HCT116 (cell line): ENCODE measurements at regions not wholly inside any gene's neighbourhood (a gene's known extent, or its start where the extent isn't known, plus 50 kb on each side); places are given as distances from the start of the nearest gene placed in this dataset.

Source experiments
- ATAC-seq: fragments of 200-7000 bp; cut with Tn5 transposase; 2 replicates; pipeline ENCODE4 v1.9.1; 2020; ENCODE audit warnings: mild to moderate bottlenecking, moderate library complexity
- BruUV-seq: library from RNA; stranded (reverse); fragments of 400-500 nt; replicated peaks from 2 replicates; lab custom pipeline; 2021; lab: Mats Ljungman, UMichigan
- CTCF ChIA-PET: fragments of 300-600 bp; sonication (Branson Sonifier 250); formaldehyde crosslinking; loops from one replicate; lab custom pipeline; 2021; ENCODE audit warnings: antibody characterized with exemption; lab: Charles Lee
- POLR2A ChIA-PET: fragments of 300-600, 350-600 bp; sonication (Branson Sonifier 250); formaldehyde crosslinking; loops from one replicate; lab custom pipeline; 2021; ENCODE audit warnings: antibody characterized with exemption; lab: Charles Lee
- RAD21 ChIA-PET, 2 experiments: fragments of 300-600 bp; sonication (Branson Sonifier 250); formaldehyde crosslinking; loops; one replicate each; lab custom pipeline; 2023; ENCODE audit warnings: low total read pairs in 2 of 2; ENCODE audit not compliant: uncharacterized antibody in 2 of 2, unreplicated experiment in 2 of 2, low non-redundant PET in 1 of 2; lab: Charles Lee
- DNase-seq: peaks from one replicate; pipeline ENCODE4 v3.0.0-alpha.2; 2010; ENCODE audit warnings: low read depth, low spot score
- H2AFZ ChIP-seq: fragments of 200-600 bp; shearing (Covaris generic), sonication (generic); 2 replicates; pipeline ENCODE4 v1.6.1; 2017; ENCODE audit warnings: low read depth, mixed run types, mixed read lengths, antibody characterized with exemption, low read length; ENCODE audit not compliant: poor library complexity, severe bottlenecking
- H3K27ac ChIP-seq: 2 replicates; pipeline ENCODE4 v1.5.1; 2012; ENCODE audit warnings: low read depth, low read length
- H3K27me3 ChIP-seq: fragments of 200-600 bp; sonication (generic); 2 replicates; pipeline ENCODE4 v1.6.1; 2016; ENCODE audit warnings: mixed run types, low read length, mixed read lengths; ENCODE audit not compliant: insufficient read depth
- H3K36me3 ChIP-seq, 2 experiments: fragments of 200-500 bp in 1 of 2; fragments of 200-600 bp in 1 of 2; sonication (Bioruptor generic) in 1 of 2; sonication (generic) in 1 of 2; 2 replicates each; pipeline versions ENCODE4 v1.5.1 to v1.6.1; 2014 to 2016; ENCODE audit warnings: low read length in 2 of 2, inconsistent platforms in 1 of 2, mixed read lengths in 1 of 2, mixed run types in 1 of 2; ENCODE audit not compliant: insufficient read depth in 2 of 2, control insufficient read depth in 1 of 2
- H3K4me1 ChIP-seq, 2 experiments: fragments of 200-600 bp in 1 of 2; sonication (generic) in 1 of 2; 2 replicates each; pipeline versions ENCODE4 v1.5.1 to v1.6.1; 2012 to 2017; ENCODE audit warnings: low read length in 2 of 2, inconsistent platforms in 1 of 2, mild to moderate bottlenecking in 1 of 2, mixed read lengths in 1 of 2, mixed run types in 1 of 2, moderate library complexity in 1 of 2; ENCODE audit not compliant: insufficient read depth in 2 of 2, control insufficient read depth in 1 of 2
- H3K4me2 ChIP-seq: fragments of 200-600 bp; sonication (generic); 2 replicates; pipeline ENCODE4 v1.6.1; 2017; ENCODE audit warnings: mixed run types, low read length, mixed read lengths
- H3K4me3 ChIP-seq, 2 experiments: fragments of 200-600 bp in 1 of 2; sonication (generic) in 1 of 2; replicated peaks in 1 of 2; 2 replicates each; pipeline ENCODE4 v1.5.1; 2011 to 2016; ENCODE audit warnings: low read length in 2 of 2, control low read depth in 1 of 2, low read depth in 1 of 2, mild to moderate bottlenecking in 1 of 2, mixed read lengths in 1 of 2, mixed run types in 1 of 2
- H3K79me2 ChIP-seq: fragments of 200-600 bp; sonication (generic); 2 replicates; pipeline ENCODE4 v1.6.1; 2017; ENCODE audit warnings: mild to moderate bottlenecking, mixed run types, low read length, moderate library complexity, mixed read lengths; ENCODE audit not compliant: insufficient read depth
- H3K9ac ChIP-seq: fragments of 200-600 bp; sonication (generic); 2 replicates; pipeline ENCODE4 v1.6.1; 2016; ENCODE audit warnings: low read length, mixed read lengths
- H3K9me2 ChIP-seq: fragments of 200-600 bp; sonication (generic), shearing (Covaris generic); 2 replicates; pipeline ENCODE4 v1.6.1; 2017; ENCODE audit warnings: mixed run types, mild to moderate bottlenecking, moderate library complexity; ENCODE audit not compliant: insufficient read depth
- H3K9me3 ChIP-seq, 2 experiments: fragments of 200-500 bp in 1 of 2; fragments of 200-600 bp in 1 of 2; sonication (Bioruptor generic) in 1 of 2; sonication (generic) in 1 of 2; 2 replicates each; pipeline ENCODE4 v1.6.1; 2014 to 2017; ENCODE audit warnings: low read length in 2 of 2, mixed read lengths in 2 of 2, inconsistent platforms in 1 of 2, low read depth in 1 of 2, mild to moderate bottlenecking in 1 of 2, mixed run types in 1 of 2, moderate library complexity in 1 of 2; ENCODE audit not compliant: control insufficient read depth in 1 of 2, insufficient read depth in 1 of 2
- H4K20me1 ChIP-seq: fragments of 200-600 bp; sonication (generic), shearing (Covaris generic); 2 replicates; pipeline ENCODE4 v1.6.1; 2017; ENCODE audit warnings: mixed run types, mild to moderate bottlenecking, moderate library complexity; ENCODE audit not compliant: insufficient read depth
- CBX3 ChIP-seq: IDR thresholded peaks from 2 replicates; pipeline ENCODE4 v1.6.1; 2012; ENCODE audit warnings: low read depth
- CEBPB ChIP-seq: IDR thresholded peaks from 2 replicates; pipeline ENCODE4 v1.6.1; 2012; ENCODE audit warnings: low read depth
- EGR1 ChIP-seq: IDR thresholded peaks from 2 replicates; pipeline ENCODE4 v1.6.1; 2012; ENCODE audit warnings: low read depth
- ELF1 ChIP-seq: IDR thresholded peaks from 2 replicates; pipeline ENCODE4 v1.6.1; 2012; ENCODE audit warnings: low read depth, borderline replicate concordance
- EZH2 ChIP-seq: fragments of 200-600 bp; sonication (generic); IDR thresholded peaks from 2 replicates; pipeline ENCODE4 v1.6.1; 2017; ENCODE audit warnings: antibody characterized with exemption, mixed run types
- EZH2phosphoT487 ChIP-seq: fragments of 200-600 bp; IDR thresholded peaks from 2 replicates; pipeline ENCODE4 v1.6.1; 2018; ENCODE audit warnings: antibody characterized with exemption, borderline replicate concordance
- FOSL1 ChIP-seq: IDR thresholded peaks from 2 replicates; pipeline ENCODE4 v1.6.1; 2012; ENCODE audit warnings: low read depth
- JUND ChIP-seq: IDR thresholded peaks from 2 replicates; pipeline ENCODE4 v1.6.1; 2012
- RAD21 ChIP-seq: IDR thresholded peaks from 2 replicates; pipeline ENCODE4 v1.6.1; 2012; ENCODE audit warnings: low read depth, mild to moderate bottlenecking
- SIN3A ChIP-seq: IDR thresholded peaks from 2 replicates; pipeline ENCODE4 v1.6.1; 2012; ENCODE audit warnings: low read depth
- SRF ChIP-seq: IDR thresholded peaks from 2 replicates; pipeline ENCODE4 v1.6.1; 2012; ENCODE audit warnings: low read depth
- TCF7L2 ChIP-seq: IDR thresholded peaks from 2 replicates; pipeline ENCODE4 v1.7.0; 2011; ENCODE audit warnings: borderline replicate concordance, inconsistent platforms; ENCODE audit not compliant: insufficient read depth, insufficient read length; ENCODE audit errors: extremely low read depth
- YY1 ChIP-seq: IDR thresholded peaks from 2 replicates; pipeline ENCODE4 v1.6.1; 2011; ENCODE audit warnings: low read length, low read depth, moderate library complexity, mild to moderate bottlenecking; ENCODE audit not compliant: insufficient replicate concordance; ENCODE audit errors: extremely low read depth
- ZFX ChIP-seq: fragments of 450-650 bp; IDR thresholded peaks from 2 replicates; pipeline ENCODE4 v1.6.1; 2017
- ZNF274 ChIP-seq: fragments of 200-500 bp; sonication (Bioruptor generic); IDR thresholded peaks from 2 replicates; pipeline ENCODE4 v1.6.1; 2014; ENCODE audit warnings: mild to moderate bottlenecking, low read depth, low read length, inconsistent platforms
- intact Hi-C: fragments of 100-400 bp; cut with micrococcal nuclease; formaldehyde crosslinking; loops from 2 replicates; pipeline ENCODE4 v1.10.0; 2022
- TF ChIP-seq, protein P1 (sequence below): IDR thresholded peaks from 2 replicates; pipeline ENCODE4 v1.6.1; 2012
- TF ChIP-seq, protein P2 (sequence below): IDR thresholded peaks from 2 replicates; pipeline ENCODE4 v1.6.1; 2012
- TF ChIP-seq, protein P3 (sequence below): IDR thresholded peaks from 2 replicates; pipeline ENCODE4 v1.6.1; 2011; ENCODE audit warnings: mild to moderate bottlenecking, low read length, moderate library complexity; ENCODE audit not compliant: insufficient replicate concordance; ENCODE audit errors: extremely low read depth

DNA sequence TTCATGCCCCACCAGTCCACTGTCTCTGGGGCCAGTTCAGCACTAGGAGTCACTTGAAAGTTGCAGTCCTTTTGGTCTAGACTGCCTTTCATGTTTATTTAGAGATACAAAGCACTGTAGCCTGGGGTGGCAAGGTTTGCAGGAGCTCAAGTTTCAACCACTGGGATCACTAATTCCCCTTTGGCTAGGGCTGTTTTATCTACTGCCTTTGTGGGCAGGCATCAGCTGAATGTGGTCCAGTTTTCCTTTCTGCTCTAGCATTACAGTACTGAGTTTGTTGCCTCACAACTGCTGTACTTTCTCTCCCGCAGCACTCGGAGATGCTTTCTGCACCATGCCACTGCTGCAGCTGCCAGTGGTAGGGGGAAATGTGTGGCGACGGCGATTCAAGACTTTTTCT, 222.3 kb upstream of the HDX start:
- BruUV-seq = no TSS peak
- no peaks in the 10 kb centered on the region for H3K4me1 ChIP-seq
- H3K27ac ChIP-seq = no peak overlapping the region
- no peak for DNase-seq
- no peak overlapping the region for H3K4me2 ChIP-seq
- no peak overlapping the region for H3K9ac ChIP-seq
- no peaks in the 10 kb centered on the region for H4K20me1 ChIP-seq
- TF ChIP-seq, protein P1, sequence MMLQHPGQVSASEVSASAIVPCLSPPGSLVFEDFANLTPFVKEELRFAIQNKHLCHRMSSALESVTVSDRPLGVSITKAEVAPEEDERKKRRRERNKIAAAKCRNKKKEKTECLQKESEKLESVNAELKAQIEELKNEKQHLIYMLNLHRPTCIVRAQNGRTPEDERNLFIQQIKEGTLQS = no peak
- TF ChIP-seq SRF (no peak), RAD21 (no peak), TCF7L2 (no peak), ZFX (no peak), EZH2phosphoT487 (no peak), FOSL1 (no peak), EGR1 (no peak), EZH2 (no peak), CBX3 (no peak), SIN3A (no peak), ELF1 (no peak), CEBPB (no peak), ZNF274 (no peak), JUND (no peak), YY1 (no peak)
- TF ChIP-seq, protein P2, sequence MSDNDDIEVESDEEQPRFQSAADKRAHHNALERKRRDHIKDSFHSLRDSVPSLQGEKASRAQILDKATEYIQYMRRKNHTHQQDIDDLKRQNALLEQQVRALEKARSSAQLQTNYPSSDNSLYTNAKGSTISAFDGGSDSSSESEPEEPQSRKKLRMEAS = no peak
- TF ChIP-seq, protein P3, sequence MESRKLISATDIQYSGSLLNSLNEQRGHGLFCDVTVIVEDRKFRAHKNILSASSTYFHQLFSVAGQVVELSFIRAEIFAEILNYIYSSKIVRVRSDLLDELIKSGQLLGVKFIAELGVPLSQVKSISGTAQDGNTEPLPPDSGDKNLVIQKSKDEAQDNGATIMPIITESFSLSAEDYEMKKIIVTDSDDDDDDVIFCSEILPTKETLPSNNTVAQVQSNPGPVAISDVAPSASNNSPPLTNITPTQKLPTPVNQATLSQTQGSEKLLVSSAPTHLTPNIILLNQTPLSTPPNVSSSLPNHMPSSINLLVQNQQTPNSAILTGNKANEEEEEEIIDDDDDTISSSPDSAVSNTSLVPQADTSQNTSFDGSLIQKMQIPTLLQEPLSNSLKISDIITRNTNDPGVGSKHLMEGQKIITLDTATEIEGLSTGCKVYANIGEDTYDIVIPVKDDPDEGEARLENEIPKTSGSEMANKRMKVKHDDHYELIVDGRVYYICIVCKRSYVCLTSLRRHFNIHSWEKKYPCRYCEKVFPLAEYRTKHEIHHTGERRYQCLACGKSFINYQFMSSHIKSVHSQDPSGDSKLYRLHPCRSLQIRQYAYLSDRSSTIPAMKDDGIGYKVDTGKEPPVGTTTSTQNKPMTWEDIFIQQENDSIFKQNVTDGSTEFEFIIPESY = no peak
- ChIA-PET CTCF (no interaction called here), RAD21 (no interaction called here), POLR2A (no interaction called here)
- intact Hi-C loops = no loop called here
- H3K36me3 ChIP-seq = no peaks in the 10 kb centered on the region
- no peaks in the 10 kb centered on the region for H3K9me2 ChIP-seq
- no peak overlapping the region for H3K4me3 ChIP-seq
- H3K79me2 ChIP-seq = no peaks in the 10 kb centered on the region
- no peaks in the 10 kb centered on the region for H3K9me3 ChIP-seq
- no peaks in the 10 kb centered on the region for H3K27me3 ChIP-seq
- H2AFZ ChIP-seq = no peak overlapping the region
- ATAC-seq = no peak
